GM23338 (cell line): ENCODE measurements at regions not wholly inside any gene's neighbourhood (a gene's known extent, or its start where the extent isn't known, plus 50 kb on each side); places are given as distances from the start of the nearest gene placed in this dataset.

Experiments
- ATAC-seq: fragments of 200-7000 bp; cut with Tn5 transposase; 3 replicates; pipeline ENCODE4 v1.9.1; 2020
- DNase-seq: peaks from one replicate; pipeline ENCODE4 v3.0.0-alpha.2; 2015; ENCODE audit warnings: low spot score
- H2AFZ ChIP-seq: fragments of 200-600 bp; sonication (generic); 2 replicates; pipeline ENCODE4 v1.8.0; 2016; ENCODE audit warnings: antibody characterized with exemption, mild to moderate bottlenecking, moderate library complexity
- H3F3A ChIP-seq: fragments of 200-600 bp; sonication (generic); replicated peaks from 2 replicates; pipeline ENCODE4 v1.8.0; 2017; ENCODE audit warnings: antibody characterized with exemption, mixed run types, low read depth
- H3K27ac ChIP-seq: fragments of 200-600 bp; sonication (generic); 2 replicates; pipeline ENCODE4 v1.6.1; 2016; ENCODE audit warnings: low read depth
- H3K27me3 ChIP-seq: fragments of 200-600 bp; sonication (generic); 2 replicates; pipeline ENCODE4 v1.8.0; 2016; ENCODE audit warnings: mild to moderate bottlenecking, mixed run types, moderate library complexity; ENCODE audit not compliant: insufficient read depth
- H3K36me3 ChIP-seq: fragments of 200-600 bp; sonication (generic); 2 replicates; pipeline ENCODE4 v1.8.0; 2016; ENCODE audit warnings: mild to moderate bottlenecking; ENCODE audit not compliant: insufficient read depth
- H3K4me1 ChIP-seq: fragments of 200-600 bp; sonication (generic); 2 replicates; pipeline ENCODE4 v1.8.0; 2016; ENCODE audit warnings: mild to moderate bottlenecking, moderate library complexity; ENCODE audit not compliant: insufficient read depth
- H3K4me2 ChIP-seq: fragments of 200-600 bp; sonication (generic); 2 replicates; pipeline ENCODE4 v1.7.1; 2017; ENCODE audit warnings: mixed run types
- H3K4me3 ChIP-seq: fragments of 200-600 bp; sonication (generic); 2 replicates; pipeline ENCODE4 v1.6.1; 2016; ENCODE audit warnings: mixed run types
- H3K79me2 ChIP-seq: fragments of 200-600 bp; sonication (generic); replicated peaks from 2 replicates; pipeline ENCODE4 v1.8.0; 2017; ENCODE audit warnings: mild to moderate bottlenecking; ENCODE audit not compliant: insufficient read depth
- H3K9me2 ChIP-seq: fragments of 200-600 bp; sonication (generic); 2 replicates; pipeline ENCODE4 v1.8.0; 2017; ENCODE audit not compliant: insufficient read depth
- H4K20me1 ChIP-seq: fragments of 200-600 bp; sonication (generic); replicated peaks from 2 replicates; pipeline ENCODE4 v1.8.0; 2017; ENCODE audit warnings: mild to moderate bottlenecking; ENCODE audit not compliant: insufficient read depth
- H3K27ac Mint-ChIP-seq: 2 replicates; pipeline ENCODE4 v1.8.0; 2020; ENCODE audit warnings: inconsistent platforms, mild to moderate bottlenecking, moderate library complexity, mixed read lengths
- H3K27me3 Mint-ChIP-seq: 3 replicates; pipeline ENCODE4 v1.8.0; 2022; ENCODE audit warnings: low read depth, mild to moderate bottlenecking, moderate library complexity, mixed read lengths, inconsistent platforms; ENCODE audit not compliant: insufficient read depth, poor library complexity
- H3K36me3 Mint-ChIP-seq: 3 replicates; pipeline ENCODE4 v1.8.0; 2021; ENCODE audit warnings: low read depth, mild to moderate bottlenecking, inconsistent platforms, moderate library complexity, mixed read lengths
- H3K4me1 Mint-ChIP-seq: 3 replicates; pipeline ENCODE4 v1.8.0; 2020; ENCODE audit warnings: mild to moderate bottlenecking, inconsistent platforms, mixed read lengths
- H3K4me3 Mint-ChIP-seq: 3 replicates; pipeline ENCODE4 v1.8.0; 2021; ENCODE audit warnings: moderate library complexity, mild to moderate bottlenecking, inconsistent platforms, mixed read lengths
- H3K9me3 Mint-ChIP-seq: 3 replicates; pipeline ENCODE4 v1.8.0; 2020; ENCODE audit warnings: moderate library complexity, mild to moderate bottlenecking, inconsistent platforms, mixed read lengths
- CREB1 ChIP-seq: fragments of 250-450 bp; sonication (Bioruptor Pico); IDR thresholded peaks from 2 replicates; pipeline ENCODE4 v1.5.0; 2020; ENCODE audit warnings: low read depth, mild to moderate bottlenecking, moderate library complexity
- ETS1 ChIP-seq: IDR thresholded peaks from 2 replicates; pipeline ENCODE4 v1.6.1; 2016; ENCODE audit warnings: antibody characterized with exemption
- NANOG ChIP-seq: IDR thresholded peaks from 2 replicates; pipeline ENCODE4 v1.6.1; 2016; ENCODE audit warnings: antibody characterized with exemption, borderline replicate concordance
- POLR2AphosphoS5 ChIP-seq: IDR thresholded peaks from 2 replicates; pipeline ENCODE4 v1.6.1; 2016; ENCODE audit warnings: antibody characterized with exemption, low read depth
- STAT1 ChIP-seq: IDR thresholded peaks from one replicate; pipeline ENCODE4 v1.6.1; 2016; ENCODE audit warnings: antibody characterized with exemption; ENCODE audit not compliant: unreplicated experiment
- ZNF331 ChIP-seq: fragments of 250-450 bp; sonication (Bioruptor Pico); IDR thresholded peaks from 2 replicates; pipeline ENCODE4 v1.5.0; 2020; ENCODE audit warnings: low read depth, mild to moderate bottlenecking, moderate library complexity
- ZNF462 ChIP-seq: fragments of 250-450 bp; sonication (Bioruptor Pico); IDR thresholded peaks from 2 replicates; pipeline ENCODE4 v1.5.0; 2020; ENCODE audit warnings: mild to moderate bottlenecking, moderate library complexity

GRCh38 chr6:41997456-41997855 is 52.9 kb upstream of the TAF8 start:
- 0 out of 2 replicates have a peak overlapping the region, but pooled peaks have one; percentile 63 for H2AFZ ChIP-seq
- TF ChIP-seq STAT1 (no peak), ETS1 (no peak), ZNF331 (CRISPR knock-in tag) (no peak), POLR2AphosphoS5 (no peak), NANOG (no peak), ZNF462 (CRISPR knock-in tag) (no peak), CREB1 (CRISPR knock-in tag) (no peak)

More at GRCh38 chr6:41997456-41997855, 52.9 kb upstream of the TAF8 start:
- Histone ChIP-seq H3K9me2 (no peaks in the 10 kb centered on the region), H3K4me3 (no peak overlapping the region), H4K20me1 (no peaks in the 10 kb centered on the region), H3K27me3 (no peaks in the 10 kb centered on the region), H3K4me1 (no peaks in the 10 kb centered on the region), H3K4me2 (no peak overlapping the region), H3K79me2 (no peaks in the 10 kb centered on the region), H3F3A (no peaks in the 10 kb centered on the region; the same call in 1 of the 2 replicates), H3K27ac (no peak overlapping the region), H3K36me3 (no peaks in the 10 kb centered on the region)
- no peaks in the 10 kb centered on the region for H3K4me1 Mint-ChIP-seq
- H3K36me3 Mint-ChIP-seq: no peaks in the 10 kb centered on the region
- DNase-seq: no peak
- H3K9me3 Mint-ChIP-seq: no peaks in the 10 kb centered on the region
- no peak for ATAC-seq
- no peak overlapping the region for H3K4me3 Mint-ChIP-seq
- H3K27me3 Mint-ChIP-seq: peaks cover 3% of the 10 kb centered on the region
- H3K27ac Mint-ChIP-seq: no peak overlapping the region
